Naive thymus-derived CD8-positive, alpha-beta T cell (primary cell): ENCODE measurements at regions not wholly inside any gene's neighbourhood (a gene's known extent, or its start where the extent isn't known, plus 50 kb on each side); places are given as distances from the start of the nearest gene placed in this dataset.
"Not testable (repeated sequence)": the region's sequence is repeated elsewhere in the genome, so short reads cannot be mapped to it uniquely, and the experiment has no call there.

Experiments used
- ATAC-seq, 2 donors: fragments of 150-1000 bp; cut with Tn5 transposase in 1 of 2; sonication (Bioruptor Pico), chemical (Tn5 transposase) in 1 of 2; 1 replicate in 1 of 2; 2 replicates in 1 of 2; pipeline ENCODE4 v1.10.0; 2021; ENCODE audit warnings: mild to moderate bottlenecking in 2 of 2, moderate library complexity in 2 of 2
- POLR2A ChIA-PET: fragments of 350-600 bp; sonication (Branson Sonifier 250); formaldehyde crosslinking; loops from one replicate; lab custom pipeline; 2021; ENCODE audit warnings: antibody characterized with exemption; lab: Charles Lee
- DNase-seq, 10 donors: peaks; one replicate each; pipeline versions ENCODE4 v3.0.0 to v3.0.0-alpha.2; 2020 to 2022
- H3K27ac Mint-ChIP-seq, 10 donors: one replicate each; pipeline ENCODE4 v1.8.0; 2020 to 2022; ENCODE audit warnings: mild to moderate bottlenecking in 10 of 10, mixed read lengths in 10 of 10, moderate library complexity in 4 of 10, inconsistent platforms in 1 of 10
- H3K27me3 Mint-ChIP-seq, 5 donors: one replicate each; pipeline ENCODE4 v1.8.0; 2021 to 2022; ENCODE audit warnings: mixed read lengths in 5 of 5
- H3K36me3 Mint-ChIP-seq, 3 donors: one replicate each; pipeline ENCODE4 v1.8.0; 2020 to 2022; ENCODE audit warnings: mixed read lengths in 3 of 3, mild to moderate bottlenecking in 2 of 3, inconsistent platforms in 1 of 3
- H3K4me1 Mint-ChIP-seq, 4 donors: one replicate each; pipeline ENCODE4 v1.8.0; 2021 to 2022; ENCODE audit warnings: mixed read lengths in 4 of 4
- H3K4me3 Mint-ChIP-seq, 10 donors: one replicate each; pipeline ENCODE4 v1.8.0; 2020 to 2022; ENCODE audit warnings: mild to moderate bottlenecking in 10 of 10, mixed read lengths in 10 of 10, moderate library complexity in 6 of 10, inconsistent platforms in 1 of 10
- H3K9me3 Mint-ChIP-seq, 9 donors: one replicate each; pipeline ENCODE4 v1.8.0; 2020 to 2022; ENCODE audit warnings: mixed read lengths in 9 of 9, mild to moderate bottlenecking in 3 of 9, inconsistent platforms in 1 of 9, moderate library complexity in 1 of 9

- Mint-ChIP-seq H3K4me1 (peaks cover 4 to 15% (median 12%) of the 10 kb centered on the region in 4 donors), H3K9me3 (peaks cover 0 to 15% (median 5%) of the 10 kb centered on the region in 9 donors), H3K27ac (no peak overlapping the region), H3K27me3 (peaks cover 45 to 73% (median 64%) of the 10 kb centered on the region in 5 donors), H3K4me3 (no peak overlapping the region), H3K36me3 (peaks cover 0 to 8% (median 3%) of the 10 kb centered on the region in 3 donors)
- DNase-seq = no peak
- POLR2A ChIA-PET = no interaction called here
- no peak for ATAC-seq
These were observed 106.7 kb downstream of the GPX5 start for GRCh38 chr6:28632326-28632851.

GRCh38 chr6:28633445-28634215 is 107.9 kb downstream of the GPX5 start:
- peaks cover 0 to 15% (median 3%) of the 10 kb centered on the region in 9 donors for H3K9me3 Mint-ChIP-seq
- ATAC-seq (no peak), DNase-seq (no peak)
- H3K4me3 Mint-ChIP-seq = peak overlapping the region in 1 of 10 donors; percentile 24
- H3K36me3 Mint-ChIP-seq = peaks cover 0 to 9% (median 3%) of the 10 kb centered on the region in 3 donors
- no peak overlapping the region for H3K27ac Mint-ChIP-seq
- POLR2A ChIA-PET = no interaction called here
- peaks cover 4 to 15% (median 12%) of the 10 kb centered on the region in 4 donors for H3K4me1 Mint-ChIP-seq
- H3K27me3 Mint-ChIP-seq = peaks cover 48 to 86% (median 72%) of the 10 kb centered on the region in 5 donors

GRCh38 chr6:28634411-28634760 is 108.7 kb downstream of the GPX5 start:
- Mint-ChIP-seq H3K27me3 (peaks cover 53 to 93% (median 78%) of the 10 kb centered on the region in 5 donors), H3K36me3 (peaks cover 0 to 9% (median 3%) of the 10 kb centered on the region in 3 donors), H3K4me1 (peaks cover 4 to 15% (median 12%) of the 10 kb centered on the region in 4 donors), H3K9me3 (peaks cover 0 to 16% (median 3%) of the 10 kb centered on the region in 9 donors), H3K4me3 (peak overlapping the region in 4 of 10 donors; percentile 15 to 59 (median 47)), H3K27ac (peak overlapping the region in 1 of 10 donors; percentile 59)
- ATAC-seq (no peak), DNase-seq (no peak)
- POLR2A ChIA-PET = no interaction called here

GRCh38 chr6:28634761-28635546 is 109.3 kb downstream of the GPX5 start:
- POLR2A ChIA-PET = no interaction called here

GRCh38 chr6:28635547-28636158 is 110.0 kb downstream of the GPX5 start:
- peak overlapping the region in 8 of 10 donors; percentile 35 to 62 (median 54) for H3K4me3 Mint-ChIP-seq
- peak overlapping the region in 1 of 10 donors; percentile 39 for H3K27ac Mint-ChIP-seq
- POLR2A ChIA-PET = no interaction called here
- peaks cover 47 to 91% (median 72%) of the 10 kb centered on the region in 5 donors for H3K27me3 Mint-ChIP-seq
- H3K4me1 Mint-ChIP-seq = peaks cover 4 to 15% (median 12%) of the 10 kb centered on the region in 4 donors
- H3K36me3 Mint-ChIP-seq = peaks cover 0 to 7% (median 3%) of the 10 kb centered on the region in 3 donors
- DNase-seq = no peak
- ATAC-seq = no peak
- peaks cover 0 to 14% (median 3%) of the 10 kb centered on the region in 9 donors for H3K9me3 Mint-ChIP-seq

More at GRCh38 chr6:28634761-28635546, 109.3 kb downstream of the GPX5 start:
- peaks cover 0 to 16% (median 3%) of the 10 kb centered on the region in 9 donors for H3K9me3 Mint-ChIP-seq
- ATAC-seq (no peak), DNase-seq (no peak)
- H3K27me3 Mint-ChIP-seq = peaks cover 53 to 93% (median 77%) of the 10 kb centered on the region in 5 donors
- H3K36me3 Mint-ChIP-seq = peaks cover 0 to 9% (median 3%) of the 10 kb centered on the region in 3 donors
- H3K4me3 Mint-ChIP-seq = peak overlapping the region in 8 of 10 donors; percentile 35 to 62 (median 54)
- peak overlapping the region in 1 of 10 donors; percentile 39 for H3K27ac Mint-ChIP-seq
- peaks cover 4 to 15% (median 12%) of the 10 kb centered on the region in 4 donors for H3K4me1 Mint-ChIP-seq

GRCh38 chr6:28638787-28639430 is 113.2 kb downstream of the GPX5 start:
- no peak overlapping the region for H3K27ac Mint-ChIP-seq
- H3K9me3 Mint-ChIP-seq = peaks cover 0 to 13% (median 3%) of the 10 kb centered on the region in 9 donors
- peaks cover 44 to 69% (median 64%) of the 10 kb centered on the region in 5 donors for H3K27me3 Mint-ChIP-seq
- H3K4me3 Mint-ChIP-seq = no peak overlapping the region
- ATAC-seq (no peak), DNase-seq (no peak)
- POLR2A ChIA-PET = no interaction called here
- peaks cover 4 to 15% (median 10%) of the 10 kb centered on the region in 4 donors for H3K4me1 Mint-ChIP-seq
- H3K36me3 Mint-ChIP-seq = peaks cover 0 to 6% (median 0%) of the 10 kb centered on the region in 3 donors

GRCh38 chr6:28639445-28640290 is 114.0 kb downstream of the GPX5 start:
- H3K9me3 Mint-ChIP-seq, POLR2A ChIA-PET, H3K27ac Mint-ChIP-seq, ATAC-seq, H3K4me3 Mint-ChIP-seq, H3K36me3 Mint-ChIP-seq, DNase-seq: not testable (repeated sequence)
- Mint-ChIP-seq H3K4me1 (peaks cover 4 to 11% (median 7%) of the 10 kb centered on the region in 4 donors), H3K27me3 (peaks cover 36 to 66% (median 63%) of the 10 kb centered on the region in 5 donors)

- no peak overlapping the region for H3K4me3 Mint-ChIP-seq
- POLR2A ChIA-PET = no interaction called here
- H3K4me1 Mint-ChIP-seq = peaks cover 2 to 4% (median 3%) of the 10 kb centered on the region in 4 donors
- H3K27ac Mint-ChIP-seq = no peak overlapping the region
- peaks cover 13 to 54% (median 46%) of the 10 kb centered on the region in 5 donors for H3K27me3 Mint-ChIP-seq
- DNase-seq (no peak), ATAC-seq (no peak)
- H3K36me3 Mint-ChIP-seq = no peaks in the 10 kb centered on the region
- H3K9me3 Mint-ChIP-seq = peaks cover 0 to 4% (median 0%) of the 10 kb centered on the region in 9 donors
These were observed 117.5 kb downstream of the GPX5 start for GRCh38 chr6:28643017-28643740.

GRCh38 chr6:28646650-28647049 is 121.0 kb downstream of the GPX5 start:
- Mint-ChIP-seq H3K9me3 (no peaks in the 10 kb centered on the region), H3K36me3 (no peaks in the 10 kb centered on the region), H3K27me3 (peaks cover 25 to 70% (median 49%) of the 10 kb centered on the region in 5 donors), H3K4me1 (peaks cover 2 to 13% (median 12%) of the 10 kb centered on the region in 4 donors), H3K27ac (no peak overlapping the region), H3K4me3 (no peak overlapping the region)
- DNase-seq = no peak
- POLR2A ChIA-PET = interaction anchor here (0.7 kb wide), 1 partner anchor 582 kb away, joined by 3 read pairs; no protein-coding TSS in a partner anchor
- ATAC-seq = no peak

- H3K36me3 Mint-ChIP-seq = no peaks in the 10 kb centered on the region
- H3K4me1 Mint-ChIP-seq = peaks cover 2 to 13% (median 12%) of the 10 kb centered on the region in 4 donors
- POLR2A ChIA-PET = no interaction called here
- H3K4me3 Mint-ChIP-seq = peak overlapping the region; percentile 68 to 87 (median 72)
- H3K27me3 Mint-ChIP-seq = peaks cover 33 to 66% (median 58%) of the 10 kb centered on the region in 5 donors
- DNase-seq = peak in 7 of 10 donors; percentile 23 to 61 (median 43)
- H3K27ac Mint-ChIP-seq = peak overlapping the region in 3 of 10 donors; percentile 4 to 56 (median 6)
- ATAC-seq = peak; percentile 37 to 43
- H3K9me3 Mint-ChIP-seq = no peaks in the 10 kb centered on the region
These were observed 122.6 kb downstream of the GPX5 start for GRCh38 chr6:28648035-28648877.
